CD14-positive monocyte (primary cell): ENCODE measurements at regions not wholly inside any gene's neighbourhood (a gene's known extent, or its start where the extent isn't known, plus 50 kb on each side); places are given as distances from the start of the nearest gene placed in this dataset.

Experiments
- DNase-seq, 3 donors: peaks; one replicate each; pipeline ENCODE4 v3.0.0-alpha.2; 2011 to 2022
- H2AFZ ChIP-seq: 2 replicates; pipeline ENCODE4 v1.6.0; 2012; ENCODE audit warnings: mild to moderate bottlenecking, low read depth, low read length, inconsistent platforms; ENCODE audit not compliant: insufficient read depth, poor library complexity, severe bottlenecking
- H3K27ac ChIP-seq, 2 donors: 1 replicate in 1 of 2; 2 replicates in 1 of 2; pipeline ENCODE4 v1.5.1; 2012 to 2013; ENCODE audit warnings: low read length in 2 of 2, control low read depth in 1 of 2, inconsistent platforms in 1 of 2, low read depth in 1 of 2, mild to moderate bottlenecking in 1 of 2
- H3K27me3 ChIP-seq, 2 donors: one replicate each; pipeline versions ENCODE4 v1.6.0 to v1.6.1; 2011 to 2013; ENCODE audit warnings: low read length in 2 of 2; ENCODE audit not compliant: control insufficient read depth in 2 of 2, insufficient read depth in 2 of 2
- H3K36me3 ChIP-seq, 2 donors: replicated peaks in 1 of 2; 1 replicate in 1 of 2; 2 replicates in 1 of 2; pipeline versions ENCODE4 v1.5.1 to v1.6.1; 2012 to 2013; ENCODE audit warnings: low read length in 2 of 2, control low read depth in 1 of 2, inconsistent platforms in 1 of 2, mild to moderate bottlenecking in 1 of 2; ENCODE audit not compliant: insufficient read depth in 2 of 2, control insufficient read depth in 1 of 2
- H3K4me1 ChIP-seq, 2 donors: 1 replicate in 1 of 2; 2 replicates in 1 of 2; pipeline versions ENCODE4 v1.5.1 to v1.6.1; 2012 to 2013; ENCODE audit warnings: low read length in 2 of 2, control low read depth in 1 of 2, inconsistent platforms in 1 of 2, mild to moderate bottlenecking in 1 of 2, moderate library complexity in 1 of 2; ENCODE audit not compliant: insufficient read depth in 2 of 2, control insufficient read depth in 1 of 2
- H3K4me2 ChIP-seq: replicated peaks from 2 replicates; pipeline ENCODE3; 2012; ENCODE audit warnings: low read length, moderate library complexity, mild to moderate bottlenecking; ENCODE audit not compliant: poor library complexity, severe bottlenecking; ENCODE audit errors: extremely low read depth
- H3K4me3 ChIP-seq, 3 experiments: fragments of 200-600 bp in 1 of 3; sonication (generic) in 1 of 3; replicated peaks in 1 of 3; 1 replicate in 2 of 3; 2 replicates in 1 of 3; pipeline ENCODE4 v1.5.1; 2011 to 2013; ENCODE audit warnings: low read length in 3 of 3, mild to moderate bottlenecking in 3 of 3, control low read depth in 2 of 3, low read depth in 2 of 3, inconsistent platforms in 1 of 3, moderate library complexity in 1 of 3
- H3K79me2 ChIP-seq: 2 replicates; pipeline ENCODE4 v1.6.0; 2012; ENCODE audit warnings: mild to moderate bottlenecking, control low read depth, inconsistent platforms, low read length, moderate library complexity; ENCODE audit not compliant: insufficient read depth
- H3K9ac ChIP-seq: 2 replicates; pipeline ENCODE4 v1.6.0; 2017; ENCODE audit warnings: low read length, mild to moderate bottlenecking; ENCODE audit not compliant: insufficient read depth, poor library complexity, severe bottlenecking
- H3K9me3 ChIP-seq, 2 donors: replicated peaks in 1 of 2; 1 replicate in 1 of 2; 2 replicates in 1 of 2; pipeline versions ENCODE4 v1.5.1 to v1.6.1; 2012 to 2013; ENCODE audit warnings: low read length in 2 of 2, control low read depth in 1 of 2; ENCODE audit not compliant: control insufficient read depth in 1 of 2, insufficient read depth in 1 of 2
- H4K20me1 ChIP-seq: 2 replicates; pipeline ENCODE4 v1.6.0; 2012; ENCODE audit warnings: mild to moderate bottlenecking, low read length, control low read depth, moderate library complexity; ENCODE audit not compliant: insufficient read depth
- H3K27ac Mint-ChIP-seq, 7 donors: one replicate each; pipeline ENCODE4 v1.8.0; 2020; ENCODE audit warnings: mild to moderate bottlenecking in 7 of 7, mixed read lengths in 7 of 7, moderate library complexity in 6 of 7, inconsistent platforms in 2 of 7
- H3K27me3 Mint-ChIP-seq, 3 donors: one replicate each; pipeline ENCODE4 v1.8.0; 2021 to 2022; ENCODE audit warnings: low read depth in 3 of 3, mild to moderate bottlenecking in 3 of 3, mixed read lengths in 3 of 3, moderate library complexity in 3 of 3, inconsistent platforms in 1 of 3
- H3K36me3 Mint-ChIP-seq, 2 donors: one replicate each; pipeline ENCODE4 v1.8.0; 2020; ENCODE audit warnings: mixed read lengths in 2 of 2, inconsistent platforms in 1 of 2, mild to moderate bottlenecking in 1 of 2
- H3K4me1 Mint-ChIP-seq: one replicate; pipeline ENCODE4 v1.8.0; 2020; ENCODE audit warnings: mild to moderate bottlenecking, mixed read lengths
- H3K4me3 Mint-ChIP-seq, 2 donors: one replicate each; pipeline ENCODE4 v1.8.0; 2020; ENCODE audit warnings: mild to moderate bottlenecking in 2 of 2, mixed read lengths in 2 of 2, moderate library complexity in 1 of 2
- H3K9me3 Mint-ChIP-seq, 7 donors: one replicate each; pipeline ENCODE4 v1.8.0; 2020 to 2022; ENCODE audit warnings: mixed read lengths in 7 of 7, mild to moderate bottlenecking in 6 of 7, moderate library complexity in 6 of 7, inconsistent platforms in 2 of 7
- CTCF ChIP-seq: fragments of 200-600 bp; IDR thresholded peaks from one replicate; pipeline ENCODE4 v1.8.0; 2022; ENCODE audit warnings: antibody characterized with exemption, mild to moderate bottlenecking
- WGBS: methylation state at CpG from one replicate; pipeline ENCODE4 v1.1.5; 2013; ENCODE audit warnings: missing lambda C conversion rate; ENCODE audit not compliant: insufficient coverage; 5-methylcytosine and 5-hydroxymethylcytosine counted together
- intact Hi-C, 2 donors: fragments of 100-400 bp; cut with micrococcal nuclease; formaldehyde crosslinking; loops; one replicate each; pipeline versions ENCODE4 v1.15.0 to v1.15.1; 2023

- no peaks in the 10 kb centered on the region for H3K36me3 Mint-ChIP-seq
- no CpG with 5 or more reads among the region's 3 CpGs for WGBS
- no peak overlapping the region for H3K9ac ChIP-seq
These were observed 684.6 kb downstream of the RFPL4B start for GRCh38 chr6:113031591-113032238.

GRCh38 chr6:113039005-113039404, 691.9 kb downstream of the RFPL4B start:
- intact Hi-C loops = no loop called here
- H3K4me1 Mint-ChIP-seq = no peaks in the 10 kb centered on the region
- Histone ChIP-seq H3K79me2 (no peaks in the 10 kb centered on the region), H3K9me3 (no peaks in the 10 kb centered on the region), H3K4me3 (no peak overlapping the region), H3K4me1 (no peaks in the 10 kb centered on the region), H3K9ac (no peak overlapping the region), H3K27ac (no peak overlapping the region), H3K4me2 (no peak overlapping the region), H4K20me1 (no peaks in the 10 kb centered on the region), H3K36me3 (no peaks in the 10 kb centered on the region), H2AFZ (no peak overlapping the region), H3K27me3 (no peaks in the 10 kb centered on the region)
- H3K4me3 Mint-ChIP-seq = no peak overlapping the region
- no peak for DNase-seq
- no peak overlapping the region for H3K27ac Mint-ChIP-seq
- H3K36me3 Mint-ChIP-seq = no peaks in the 10 kb centered on the region
- 100% methylated on average over 1 of the region's 1 CpG for WGBS
- no peak for TF ChIP-seq CTCF
- peaks cover 0 to 7% (median 0%) of the 10 kb centered on the region in 7 donors for H3K9me3 Mint-ChIP-seq
- peaks cover 0 to 1% (median 0%) of the 10 kb centered on the region in 3 donors for H3K27me3 Mint-ChIP-seq

More at GRCh38 chr6:113031591-113032238, 684.6 kb downstream of the RFPL4B start:
- intact Hi-C loops = no loop called here
- Histone ChIP-seq H3K4me3 (no peak overlapping the region), H3K9me3 (no peaks in the 10 kb centered on the region), H3K79me2 (no peaks in the 10 kb centered on the region), H3K4me1 (no peaks in the 10 kb centered on the region), H3K27ac (no peak overlapping the region), H3K36me3 (no peaks in the 10 kb centered on the region), H2AFZ (no peak overlapping the region), H4K20me1 (no peaks in the 10 kb centered on the region), H3K27me3 (no peaks in the 10 kb centered on the region), H3K4me2 (no peak overlapping the region)
- H3K27me3 Mint-ChIP-seq = no peaks in the 10 kb centered on the region
- no peaks in the 10 kb centered on the region for H3K4me1 Mint-ChIP-seq
- H3K27ac Mint-ChIP-seq = no peak overlapping the region
- no peak overlapping the region for H3K4me3 Mint-ChIP-seq
- no peak for TF ChIP-seq CTCF
- peaks cover 2 to 7% (median 5%) of the 10 kb centered on the region in 7 donors for H3K9me3 Mint-ChIP-seq
- DNase-seq = no peak
